ENCODE measurements at regions not wholly inside any gene's neighbourhood (a gene's known extent, or its start where the extent isn't known, plus 50 kb on each side); places are given as distances from the start of the nearest gene placed in this dataset.
A peak's percentile ranks its signal among the peaks of the same experiment; 100 is the strongest.

GRCh38 chr10:108785011-108785410 lies 1138.3 kb downstream of the XPNPEP1 start:
- TF ChIP-seq CHD1 (IDR thresholded peaks at IDR 0.05; ENCODE audit: low read depth, low read length) (no peak), MXI1 (IDR thresholded peaks at IDR 0.05; ENCODE audit: borderline replicate concordance, low read depth, low read length) (no peak), CTCF (conservative IDR thresholded peaks at IDR 0.05; ENCODE audit: low read depth, low read length) (no peak), POLR2A (IDR thresholded peaks at IDR 0.05; ENCODE audit: low read depth, low read length) (no peak), MAFK (IDR thresholded peaks at IDR 0.05; ENCODE audit: low read depth, low read length) (no peak), RAD21 (IDR thresholded peaks at IDR 0.05; ENCODE audit: low read length) (no peak), MAZ (IDR thresholded peaks at IDR 0.05; ENCODE audit: borderline replicate concordance, low read depth, low read length) (no peak), SMC3 (IDR thresholded peaks at IDR 0.05; ENCODE audit: low read depth, low read length) (no peak), RCOR1 (IDR thresholded peaks at IDR 0.05; ENCODE audit: insufficient replicate concordance, low read length) (no peak), CEBPB (IDR thresholded peaks at IDR 0.05; ENCODE audit: low read depth, low read length) (peak; percentile 68), FOS (IDR thresholded peaks at IDR 0.05; ENCODE audit: low read depth, low read length) (no peak), NFE2L2 (IDR thresholded peaks at IDR 0.05; ENCODE audit: low read depth, low read length) (no peak), BHLHE40 (IDR thresholded peaks at IDR 0.05; ENCODE audit: low read depth, low read length) (no peak), USF2 (IDR thresholded peaks at IDR 0.05; ENCODE audit: low read depth, low read length) (no peak)

Data from IMR-90 (cell line).